Stomach smooth muscle (tissue), 2 donors: ENCODE measurements at regions not wholly inside any gene's neighbourhood (a gene's known extent, or its start where the extent isn't known, plus 50 kb on each side); places are given as distances from the start of the nearest gene placed in this dataset.

Source experiments
- H3K27ac ChIP-seq: one replicate; pipeline ENCODE4 v1.7.0; 2013; ENCODE audit warnings: mild to moderate bottlenecking, low read length, inconsistent platforms
- H3K27me3 ChIP-seq, 2 donors: one replicate each; pipeline ENCODE4 v1.7.0; 2013; ENCODE audit warnings: low read length in 2 of 2; ENCODE audit not compliant: insufficient read depth in 2 of 2, control insufficient read depth in 1 of 2
- H3K36me3 ChIP-seq, 2 donors: one replicate each; pipeline ENCODE4 v1.7.0; 2013; ENCODE audit warnings: low read length in 2 of 2; ENCODE audit not compliant: control insufficient read depth in 2 of 2, insufficient read depth in 2 of 2
- H3K4me1 ChIP-seq: one replicate; pipeline ENCODE4 v1.7.0; 2013; ENCODE audit warnings: low read length; ENCODE audit not compliant: control insufficient read depth, insufficient read depth
- H3K4me3 ChIP-seq, 2 donors: one replicate each; pipeline ENCODE4 v1.7.0; 2013; ENCODE audit warnings: low read length in 2 of 2
- H3K9ac ChIP-seq, 2 donors: one replicate each; pipeline ENCODE4 v1.7.0; 2013; ENCODE audit warnings: low read length in 2 of 2, mild to moderate bottlenecking in 1 of 2
- H3K9me3 ChIP-seq, 2 donors: one replicate each; pipeline ENCODE4 v1.7.0; 2013; ENCODE audit warnings: low read length in 2 of 2; ENCODE audit not compliant: control insufficient read depth in 2 of 2
- donor health status: healthy.
- donor health status: Pancreatic carcinoma.

DNA sequence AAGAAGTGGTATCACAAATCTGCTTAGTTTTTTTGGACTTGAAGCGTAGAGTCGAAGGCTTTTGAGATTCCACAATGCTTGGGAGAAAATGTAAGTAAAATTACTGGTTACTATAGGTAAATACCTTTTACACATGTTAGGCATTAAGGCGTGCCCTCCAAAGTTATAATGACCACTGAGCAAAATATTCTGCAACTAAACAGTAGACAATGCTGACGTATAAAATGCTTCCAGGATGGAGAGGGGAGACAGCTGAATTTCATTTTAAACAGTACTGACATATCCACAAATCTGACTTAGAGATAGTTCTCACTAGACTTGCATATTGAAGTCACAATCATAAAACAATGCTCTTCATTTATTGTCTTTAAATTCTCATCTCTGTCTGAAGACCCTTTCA is 144.5 kb upstream of the DCN start:
- no peaks in the 10 kb centered on the region for H3K27me3 ChIP-seq
- H3K27ac ChIP-seq: no peak overlapping the region
- H3K4me1 ChIP-seq: no peaks in the 10 kb centered on the region
- no peak overlapping the region for H3K9ac ChIP-seq
- H3K36me3 ChIP-seq: no peaks in the 10 kb centered on the region
- no peak overlapping the region for H3K4me3 ChIP-seq
- H3K9me3 ChIP-seq: no peaks in the 10 kb centered on the region

- no peak overlapping the region for H3K27ac ChIP-seq
Measured at GRCh38 chr12:91326058-91327027, 143.7 kb upstream of the DCN start.

GRCh38 chr12:91320999-91321398 is 138.4 kb upstream of the DCN start:
- Histone ChIP-seq H3K9me3 (no peaks in the 10 kb centered on the region), H3K27ac (no peak overlapping the region), H3K27me3 (no peaks in the 10 kb centered on the region), H3K36me3 (no peaks in the 10 kb centered on the region), H3K9ac (no peak overlapping the region), H3K4me1 (no peaks in the 10 kb centered on the region), H3K4me3 (no peak overlapping the region)

More at GRCh38 chr12:91326058-91327027, 143.7 kb upstream of the DCN start:
- H3K36me3 ChIP-seq: no peaks in the 10 kb centered on the region
- no peak overlapping the region for H3K4me3 ChIP-seq
- no peaks in the 10 kb centered on the region for H3K9me3 ChIP-seq
- no peaks in the 10 kb centered on the region for H3K27me3 ChIP-seq
- no peak overlapping the region for H3K9ac ChIP-seq
- no peaks in the 10 kb centered on the region for H3K4me1 ChIP-seq

- H3K27me3 ChIP-seq: no peaks in the 10 kb centered on the region
- H3K36me3 ChIP-seq: no peaks in the 10 kb centered on the region
- no peak overlapping the region for H3K27ac ChIP-seq
- no peaks in the 10 kb centered on the region for H3K9me3 ChIP-seq
- no peaks in the 10 kb centered on the region for H3K4me1 ChIP-seq
- H3K9ac ChIP-seq: no peak overlapping the region
- H3K4me3 ChIP-seq: no peak overlapping the region
Measured at GRCh38 chr12:91319071-91319760, 136.6 kb upstream of the DCN start.

GRCh38 chr12:91317306-91317705 is 134.7 kb upstream of the DCN start:
- Histone ChIP-seq H3K9me3 (no peaks in the 10 kb centered on the region), H3K27ac (no peak overlapping the region), H3K27me3 (no peaks in the 10 kb centered on the region), H3K4me1 (no peaks in the 10 kb centered on the region), H3K4me3 (no peak overlapping the region), H3K9ac (no peak overlapping the region), H3K36me3 (no peaks in the 10 kb centered on the region)

DNA sequence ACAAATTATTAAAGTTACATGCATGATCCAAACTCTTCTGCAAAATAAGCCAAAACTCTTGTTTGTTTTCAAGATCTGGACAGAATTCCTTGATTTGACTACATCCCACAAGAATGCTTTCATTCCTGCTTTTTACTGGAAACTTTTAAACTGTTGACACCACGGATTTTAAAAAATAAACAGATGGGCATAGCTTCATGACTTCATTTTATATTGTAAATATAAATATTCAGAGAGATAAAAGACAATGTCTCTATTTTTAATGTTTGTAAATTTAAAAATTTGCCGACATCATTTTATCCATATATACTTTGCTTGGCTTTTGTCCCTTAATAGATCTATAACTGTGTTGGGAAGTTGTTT is 134.3 kb upstream of the DCN start:
- H3K36me3 ChIP-seq: no peaks in the 10 kb centered on the region
- H3K27ac ChIP-seq: no peak overlapping the region
- no peaks in the 10 kb centered on the region for H3K4me1 ChIP-seq
- no peaks in the 10 kb centered on the region for H3K9me3 ChIP-seq
- no peaks in the 10 kb centered on the region for H3K27me3 ChIP-seq
- H3K4me3 ChIP-seq: no peak overlapping the region
- H3K9ac ChIP-seq: no peak overlapping the region

- Histone ChIP-seq H3K4me3 (no peak overlapping the region), H3K27ac (no peak overlapping the region), H3K27me3 (no peaks in the 10 kb centered on the region), H3K36me3 (no peaks in the 10 kb centered on the region), H3K9ac (no peak overlapping the region), H3K9me3 (no peaks in the 10 kb centered on the region), H3K4me1 (no peaks in the 10 kb centered on the region)
Measured at GRCh38 chr12:91316161-91316906, 133.7 kb upstream of the DCN start.

DNA sequence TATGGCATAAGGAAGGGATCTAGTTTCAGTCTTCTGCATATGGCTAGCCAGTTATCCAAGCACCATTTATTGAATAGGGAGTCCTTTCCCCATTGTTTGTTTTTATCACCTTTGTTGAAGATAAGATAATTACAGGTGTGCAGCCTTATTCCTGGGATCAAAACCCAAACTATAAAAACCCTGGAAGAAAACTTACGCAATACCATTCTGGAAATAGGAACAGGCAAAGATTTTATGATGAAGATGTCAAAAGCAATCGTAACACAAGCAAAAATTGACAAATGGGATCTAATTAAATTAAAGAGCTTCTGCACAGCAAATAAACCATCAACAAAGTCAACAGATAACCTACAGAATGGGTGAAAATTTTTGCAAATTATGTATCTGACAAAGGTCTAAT is 128.5 kb upstream of the DCN start:
- no peaks in the 10 kb centered on the region for H3K27me3 ChIP-seq
- H3K27ac ChIP-seq: no peak overlapping the region
- H3K4me3 ChIP-seq: no peak overlapping the region
- H3K4me1 ChIP-seq: no peaks in the 10 kb centered on the region
- H3K9me3 ChIP-seq: no peaks in the 10 kb centered on the region
- no peaks in the 10 kb centered on the region for H3K36me3 ChIP-seq
- H3K9ac ChIP-seq: no peak overlapping the region

DNA sequence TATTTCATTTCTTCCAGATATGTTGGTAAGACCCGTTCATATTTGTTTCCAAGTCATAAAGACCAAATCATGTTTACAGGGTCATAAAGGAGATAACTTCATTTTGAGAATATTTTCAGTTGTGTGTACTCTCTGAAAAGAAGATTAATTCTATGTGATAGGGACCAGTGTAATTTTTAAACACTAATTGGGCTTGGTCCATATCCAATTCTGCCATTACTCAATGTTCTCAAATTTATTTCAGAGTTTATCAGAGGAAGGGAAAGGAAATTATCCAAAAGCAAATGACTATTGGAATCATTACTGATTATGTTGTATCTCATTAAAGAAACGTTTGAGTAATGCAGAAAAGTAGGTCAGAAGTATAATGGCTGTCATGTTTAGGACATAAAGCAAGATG is 126.8 kb upstream of the DCN start:
- Histone ChIP-seq H3K4me3 (no peak overlapping the region), H3K27me3 (no peaks in the 10 kb centered on the region), H3K9me3 (no peaks in the 10 kb centered on the region), H3K4me1 (no peaks in the 10 kb centered on the region), H3K9ac (no peak overlapping the region), H3K36me3 (no peaks in the 10 kb centered on the region), H3K27ac (no peak overlapping the region)

- no peaks in the 10 kb centered on the region for H3K36me3 ChIP-seq
- H3K27ac ChIP-seq: no peak overlapping the region
- no peaks in the 10 kb centered on the region for H3K27me3 ChIP-seq
- H3K4me1 ChIP-seq: no peaks in the 10 kb centered on the region
- no peak overlapping the region for H3K9ac ChIP-seq
- H3K4me3 ChIP-seq: peak overlapping the region in 1 of 2 donors; percentile 13
- no peaks in the 10 kb centered on the region for H3K9me3 ChIP-seq
Measured at GRCh38 chr12:91307957-91308670, 125.5 kb upstream of the DCN start.
